ENCODE measurements at regions not wholly inside any gene's neighbourhood (a gene's known extent, or its start where the extent isn't known, plus 50 kb on each side); places are given as distances from the start of the nearest gene placed in this dataset.

GRCh38 chr5:42228279-42228678 lies 195.0 kb upstream of the GHR start:
- TF ChIP-seq POLR2AphosphoS5 (IDR thresholded peaks at IDR 0.05; ENCODE audit: low read depth, low read length) = no peak
- TF ChIP-seq POLR2A (IDR thresholded peaks at IDR 0.05; ENCODE audit: borderline replicate concordance, extremely low read depth, insufficient read depth, insufficient read length) = no peak
- TF ChIP-seq SP1 (IDR thresholded peaks at IDR 0.05; ENCODE audit: low read depth) = no peak
- TF ChIP-seq CTCF (IDR thresholded peaks at IDR 0.05 in 2 of 3, conservative IDR thresholded peaks at IDR 0.05 in 1 of 3; ENCODE audit: borderline replicate concordance in 1 of 3, insufficient read depth in 1 of 3, low read depth in 2 of 3, low read length in 2 of 3) = no peak
- TF ChIP-seq ZNF274 (IDR thresholded peaks at IDR 0.05; ENCODE audit: low read depth, low read length) = no peak
- no peak for TF ChIP-seq JUND (IDR thresholded peaks at IDR 0.05)
- no peak for TF ChIP-seq EZH2 (IDR thresholded peaks at IDR 0.05)
